ENCODE measurements at regions not wholly inside any gene's neighbourhood (a gene's known extent, or its start where the extent isn't known, plus 50 kb on each side); places are given as distances from the start of the nearest gene placed in this dataset.

DNA sequence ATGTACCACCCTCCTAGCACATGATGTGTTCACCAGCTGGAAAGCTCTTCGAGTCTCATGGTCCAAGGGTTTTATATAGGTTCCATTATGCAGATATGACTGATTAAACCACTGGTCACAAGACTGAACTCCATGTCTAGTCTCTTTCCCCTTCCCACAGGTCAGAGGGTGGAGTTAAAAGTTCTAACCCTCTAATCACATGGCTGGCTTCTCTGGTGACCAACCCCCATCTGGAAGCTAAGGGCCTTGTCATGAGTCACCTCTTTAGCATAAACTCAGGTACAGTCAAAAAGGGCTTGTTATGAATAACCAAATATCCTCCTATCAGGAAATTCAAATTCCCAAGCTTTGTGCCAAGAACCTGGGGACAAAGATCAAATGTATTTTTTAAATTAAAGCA is 52.0 kb upstream of the KLHL31 start:
- H4K20me1 ChIP-seq (replicated peaks; ENCODE audit: control insufficient read depth, extremely low read depth, insufficient read depth, low read length): no peaks in the 10 kb centered on the region
- DNase-seq (ENCODE audit: low read depth, low spot score): no peak

More for the DNA sequence above, 52.0 kb upstream of the KLHL31 start:
- CTCF ChIA-PET: interaction anchor here (0.7 to 2.2 kb wide), 6 partner anchors 11 to 238 kb away, joined by 3 to 17 read pairs (median 6); no protein-coding TSS in a partner anchor
- Histone ChIP-seq H3K27ac (ENCODE audit: insufficient read depth, low read depth, low read length) (no peak overlapping the region), H3K4me3 (replicated peaks in 1 of 3; ENCODE audit: insufficient read depth in 1 of 3, low read depth in 1 of 3, low read length in 3 of 3) (no peak overlapping the region), H3K4me1 (ENCODE audit: control insufficient read depth, extremely low read depth, insufficient read depth, low read length) (no peaks in the 10 kb centered on the region), H3K4me2 (ENCODE audit: insufficient read depth, low read length) (no peak overlapping the region), H3K9me3 (replicated peaks; ENCODE audit: control insufficient read depth, insufficient read depth, low read length) (no peaks in the 10 kb centered on the region), H3K9me1 (replicated peaks; ENCODE audit: control insufficient read depth, extremely low read depth, insufficient read depth, low read length) (no peaks in the 10 kb centered on the region), H3K36me3 (ENCODE audit: control insufficient read depth in 2 of 2, extremely low read depth in 1 of 2, insufficient read depth in 2 of 2, low read length in 2 of 2) (no peaks in the 10 kb centered on the region), H3K27me3 (ENCODE audit: control insufficient read depth in 2 of 2, insufficient read depth in 2 of 2, low read length in 2 of 2) (peaks cover 2 to 15% of the 10 kb centered on the region in 2 experiments), H2AFZ (ENCODE audit: low read depth, low read length) (no peak overlapping the region), H3K79me2 (ENCODE audit: control insufficient read depth, insufficient read depth, low read length) (no peaks in the 10 kb centered on the region), H3K9ac (replicated peaks; ENCODE audit: extremely low read depth, insufficient read depth, low read length) (no peak overlapping the region)
- no peak for FAIRE-seq
- dilution Hi-C loops (cut with MboI; ENCODE audit: extremely low pct_ligation_motif_present, low sequenced_read_pairs): no loop called here
- TF ChIP-seq MYC (IDR thresholded peaks at IDR 0.05; ENCODE audit: low read depth, low read length): no peak
- TF ChIP-seq JUN (IDR thresholded peaks at IDR 0.05; ENCODE audit: borderline replicate concordance, insufficient read depth, insufficient read length, low read depth): no peak
- TF ChIP-seq, protein P1, sequence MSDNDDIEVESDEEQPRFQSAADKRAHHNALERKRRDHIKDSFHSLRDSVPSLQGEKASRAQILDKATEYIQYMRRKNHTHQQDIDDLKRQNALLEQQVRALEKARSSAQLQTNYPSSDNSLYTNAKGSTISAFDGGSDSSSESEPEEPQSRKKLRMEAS (IDR thresholded peaks at IDR 0.05; ENCODE audit: insufficient read depth, insufficient read length): no peak
- TF ChIP-seq POLR2AphosphoS5 (IDR thresholded peaks at IDR 0.05; ENCODE audit: insufficient read depth, low read depth, low read length): no peak
- no peak for TF ChIP-seq CTCF (IDR thresholded peaks at IDR 0.05; ENCODE audit: extremely low read depth in 1 of 2, insufficient read depth in 1 of 2, low read depth in 1 of 2, low read length in 2 of 2)
- TF ChIP-seq GATA2 (IDR thresholded peaks at IDR 0.05; ENCODE audit: insufficient read depth, insufficient read length, low read depth, low read length): no peak
- no peak for TF ChIP-seq POLR2A (IDR thresholded peaks at IDR 0.05; ENCODE audit: low read depth, low read length)
- no peak for TF ChIP-seq EZH2 (IDR thresholded peaks at IDR 0.05; ENCODE audit: borderline replicate concordance, low read depth, low read length, severe bottlenecking)
- no peak for TF ChIP-seq FOS (IDR thresholded peaks at IDR 0.05; ENCODE audit: borderline replicate concordance, insufficient read depth, low read length)
- POLR2A ChIA-PET: no interaction called here
- intact Hi-C loops (cut with micrococcal nuclease): loop anchor here (10.0 kb wide), 1 partner anchor 1517 kb away; no protein-coding TSS in a partner anchor
- no TSS peak for BruUV-seq (replicated peaks)
